ENCODE measurements at regions not wholly inside any gene's neighbourhood (a gene's known extent, or its start where the extent isn't known, plus 50 kb on each side); places are given as distances from the start of the nearest gene placed in this dataset.
"Not testable (repeated sequence)": the region's sequence is repeated elsewhere in the genome, so short reads cannot be mapped to it uniquely, and the experiment has no call there.

DNA sequence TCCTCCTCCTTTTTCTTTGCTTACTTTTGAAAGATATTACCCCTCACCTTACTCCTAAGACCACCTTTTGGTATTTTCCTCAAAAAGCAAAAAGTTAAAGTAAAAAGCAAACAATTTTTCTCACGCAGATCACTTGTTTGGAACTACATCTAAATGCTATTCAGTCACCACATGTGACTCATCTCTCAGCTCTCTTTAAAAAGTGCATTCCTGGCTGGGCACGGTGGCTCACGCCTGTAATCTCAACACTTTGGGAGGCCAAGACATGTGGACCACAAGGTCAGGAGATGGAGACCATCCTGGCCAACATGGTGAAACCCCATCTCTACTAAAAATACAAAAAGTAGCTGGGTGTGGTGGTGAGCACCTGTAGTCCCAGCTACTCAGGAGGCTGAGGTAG lies 218.0 kb downstream of the HS3ST3B1 start:
- not testable (repeated sequence) for DNase-seq

DNA sequence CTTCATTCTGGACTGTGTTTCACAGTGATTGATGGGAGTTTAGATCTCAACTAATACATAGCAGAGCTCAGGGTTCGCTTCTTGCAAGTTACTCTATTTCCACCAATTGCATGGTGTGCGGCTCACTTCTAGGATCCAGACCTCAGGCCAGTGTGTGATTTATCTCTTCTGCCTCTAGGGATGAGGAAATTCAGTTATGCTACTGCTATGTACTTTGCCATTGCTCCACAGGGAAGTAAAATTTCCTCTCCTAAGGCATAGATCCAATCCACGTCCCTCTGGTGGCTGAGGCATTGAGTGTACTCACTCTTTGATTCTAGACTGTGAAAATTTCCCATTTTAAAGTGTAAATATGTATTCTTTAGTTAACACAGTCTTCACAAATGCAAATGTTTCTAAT lies 214.1 kb downstream of the HS3ST3B1 start:
- no peak for DNase-seq

DNA sequence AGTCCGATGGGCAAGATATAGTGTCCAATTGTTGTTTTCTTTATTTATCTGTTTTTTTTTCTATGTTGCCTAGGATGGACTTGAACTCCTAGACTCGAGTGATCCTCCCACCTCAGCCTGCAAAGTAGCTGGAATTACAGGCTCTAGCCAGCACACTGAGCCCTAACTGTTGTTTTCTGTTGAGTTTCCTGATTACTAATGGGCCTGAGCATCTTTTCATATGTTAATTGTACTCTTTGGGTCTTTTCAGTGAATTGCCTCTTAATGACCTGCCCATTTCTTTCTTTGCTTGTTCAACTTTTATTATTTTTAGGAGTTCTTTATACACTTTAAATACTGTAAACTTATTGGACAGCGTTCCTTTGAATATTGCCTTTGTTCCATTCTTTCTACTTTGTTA lies 213.0 kb downstream of the HS3ST3B1 start:
- no peak for DNase-seq

DNA sequence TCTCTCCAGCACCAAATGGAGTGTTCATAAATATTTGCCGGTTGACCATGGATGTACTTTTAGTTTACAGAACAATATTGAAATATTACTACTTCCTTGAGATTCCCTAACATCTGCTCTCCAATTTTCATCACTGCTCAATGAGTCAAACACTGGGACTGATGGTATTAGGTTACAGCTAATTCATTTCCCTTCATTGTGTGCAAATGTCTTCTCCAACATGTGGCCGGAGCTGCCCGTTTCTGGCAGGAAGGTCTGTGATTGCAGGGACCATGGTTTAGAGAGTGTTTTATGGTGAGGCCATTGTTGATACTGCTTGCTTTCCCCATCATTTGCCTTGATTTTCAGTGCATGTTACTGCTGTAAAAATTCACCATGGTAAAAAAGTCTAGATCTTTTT lies 209.3 kb downstream of the HS3ST3B1 start:
- DNase-seq, result no peak

DNA sequence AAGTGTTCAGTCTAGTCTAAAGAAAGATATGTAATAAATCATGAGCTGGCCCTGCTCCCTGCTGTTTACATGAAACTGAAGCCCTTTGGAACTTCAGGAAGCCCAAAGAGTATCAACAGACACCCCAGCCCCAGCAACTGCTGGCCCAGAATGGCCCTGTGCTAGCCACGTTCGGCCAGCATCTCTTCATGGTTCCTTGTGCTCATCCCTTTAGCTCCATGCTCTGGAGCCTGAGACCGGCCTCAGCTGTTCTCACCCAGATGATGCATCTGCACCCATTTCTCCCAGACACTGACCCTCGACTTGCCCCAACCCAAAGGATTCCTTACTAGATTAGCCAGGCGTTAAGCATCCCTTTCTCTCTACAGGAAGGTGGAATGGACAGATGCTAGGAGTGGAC lies 207.3 kb downstream of the HS3ST3B1 start:
- DNase-seq, result no peak

DNA sequence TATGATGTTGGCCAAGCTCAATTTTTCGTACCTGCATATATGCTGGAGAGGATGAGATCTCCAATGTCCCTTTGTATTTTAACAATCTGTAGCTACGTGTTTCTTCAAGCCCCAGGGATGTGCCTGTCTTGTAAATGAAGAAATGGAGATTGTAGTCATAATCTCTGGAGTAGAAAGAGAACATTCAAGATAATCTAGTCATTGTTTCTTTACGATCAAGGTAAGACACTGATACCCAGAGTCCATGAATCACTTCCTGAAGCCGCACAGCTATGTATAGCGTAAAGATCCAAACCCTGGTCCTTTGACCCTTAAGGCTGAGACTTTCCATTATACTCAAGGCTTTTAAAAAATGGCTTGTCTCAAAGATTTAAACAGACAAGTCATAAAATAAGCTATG lies 205.5 kb downstream of the HS3ST3B1 start:
- no peak for DNase-seq

DNA sequence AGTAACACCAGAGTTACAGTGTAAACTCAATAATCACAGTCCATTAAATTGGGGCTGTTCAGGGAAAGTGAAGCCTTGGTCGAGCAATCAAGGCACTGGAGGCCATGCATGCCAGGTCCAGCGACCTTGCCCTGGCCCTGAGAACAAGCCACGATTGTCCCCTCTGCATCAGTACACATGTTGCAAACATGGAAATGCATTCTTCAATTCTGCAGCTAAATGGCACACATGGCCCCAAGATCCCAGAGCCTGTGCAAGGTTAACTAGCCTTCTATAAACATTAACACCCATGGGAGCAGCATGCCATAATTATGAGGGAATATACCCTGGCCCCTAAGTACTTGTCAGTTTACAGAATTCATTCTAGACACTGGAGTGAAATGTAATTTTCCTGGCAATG lies 204.7 kb downstream of the HS3ST3B1 start:
- no peak for DNase-seq

DNA sequence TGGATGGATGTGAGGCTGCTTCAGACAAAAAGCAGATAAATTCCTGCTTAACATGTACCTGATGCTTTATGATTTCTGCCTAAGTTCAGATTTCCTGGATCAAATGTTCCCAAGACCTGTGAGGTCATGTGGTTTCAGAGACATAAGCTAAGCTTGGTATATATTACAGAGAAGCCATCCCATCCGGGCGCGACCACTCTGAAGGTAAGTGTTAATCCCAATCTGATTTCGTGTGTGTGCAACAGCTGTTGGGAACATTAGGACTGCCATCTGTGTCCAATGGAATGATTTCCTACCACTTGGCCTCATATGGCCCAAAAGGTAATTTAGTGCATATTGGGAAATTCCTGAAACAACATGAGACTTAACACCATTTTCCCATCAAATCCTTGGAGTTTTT lies 199.1 kb downstream of the HS3ST3B1 start:
- DNase-seq, result no peak

DNA sequence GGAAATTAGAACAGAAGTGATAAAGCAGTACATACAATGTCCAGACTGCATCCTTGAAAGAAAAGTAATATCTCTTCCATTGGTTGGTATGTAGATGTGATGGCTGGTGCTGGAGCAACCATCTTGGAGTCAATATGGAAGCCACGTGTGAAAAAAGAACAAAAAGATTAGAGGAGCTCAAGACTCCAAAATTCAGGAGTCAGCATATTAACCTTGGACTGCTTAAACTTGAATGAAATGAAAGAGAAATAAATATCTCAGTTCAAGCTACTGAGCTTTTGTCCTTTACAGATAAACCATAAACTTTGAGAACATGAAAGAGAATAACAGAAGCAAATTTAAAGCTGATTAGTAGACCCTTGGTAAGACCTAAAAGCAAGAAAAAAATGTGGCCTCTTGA lies 197.9 kb downstream of the HS3ST3B1 start:
- DNase-seq, result no peak

DNA sequence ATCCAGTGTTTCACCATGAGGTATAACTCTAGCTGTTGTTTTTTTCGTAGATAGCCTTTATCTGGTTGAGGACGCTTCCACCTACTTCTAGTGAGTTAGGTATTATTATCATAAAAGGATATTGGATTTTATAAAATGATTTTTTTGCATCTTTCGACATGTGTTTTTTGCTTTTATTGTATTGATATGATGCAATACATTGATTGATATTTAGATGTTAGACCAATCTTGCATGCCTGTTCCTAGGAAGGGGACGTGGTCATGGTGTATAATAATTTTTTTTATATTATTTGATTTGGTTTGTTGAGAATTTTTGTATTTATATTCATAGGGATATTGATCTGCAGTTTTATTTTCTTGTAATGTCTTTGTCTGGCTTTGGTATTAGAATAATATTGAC lies 193.3 kb downstream of the HS3ST3B1 start:
- DNase-seq, result no peak

DNA sequence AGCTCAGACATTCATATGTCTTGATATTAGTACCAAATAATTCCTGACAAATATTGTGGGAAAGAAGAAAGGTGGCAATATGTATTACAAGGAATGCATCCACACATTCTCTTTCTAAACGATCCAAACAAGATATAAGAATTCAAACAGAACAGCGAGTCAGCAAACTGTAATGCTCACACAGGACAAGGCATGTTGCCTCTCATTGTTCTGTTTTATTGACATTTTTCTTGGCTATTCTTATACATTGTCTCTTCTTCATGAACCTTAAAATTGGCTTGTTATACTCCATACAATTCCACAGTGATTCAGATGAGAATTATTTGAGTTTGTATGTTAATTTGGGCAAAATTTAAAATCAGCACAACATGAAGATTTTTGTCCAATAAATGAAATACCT lies 189.1 kb downstream of the HS3ST3B1 start:
- no peak for DNase-seq

DNA sequence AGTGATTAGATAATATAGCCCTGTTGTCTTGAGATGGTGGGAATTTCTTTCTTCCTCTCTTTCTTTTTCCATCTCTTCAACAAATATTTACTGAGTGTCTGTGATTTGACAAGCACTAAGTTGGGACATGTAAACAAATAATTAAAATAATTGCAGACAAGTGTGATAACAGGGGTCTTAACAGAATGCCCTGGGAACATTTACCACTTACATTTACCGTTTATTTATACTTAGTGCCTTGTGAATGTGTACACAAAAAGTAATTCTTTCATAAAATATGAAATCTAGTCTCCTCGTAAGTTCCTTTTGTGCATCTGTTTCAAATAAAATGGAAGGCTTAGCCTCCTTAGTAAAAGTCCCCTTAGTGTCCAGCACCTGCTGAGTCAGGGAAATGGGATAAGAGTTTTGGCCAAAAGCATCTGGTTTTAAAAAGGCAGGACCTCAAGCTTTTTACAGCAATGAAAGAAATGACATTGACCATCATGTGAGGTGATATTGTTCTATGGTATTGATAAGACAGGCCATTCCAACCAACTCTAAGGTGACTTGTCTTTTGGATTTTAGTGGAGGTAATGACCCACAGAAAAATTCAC lies 188.2 kb downstream of the HS3ST3B1 start:
- DNase-seq, result no peak

DNA sequence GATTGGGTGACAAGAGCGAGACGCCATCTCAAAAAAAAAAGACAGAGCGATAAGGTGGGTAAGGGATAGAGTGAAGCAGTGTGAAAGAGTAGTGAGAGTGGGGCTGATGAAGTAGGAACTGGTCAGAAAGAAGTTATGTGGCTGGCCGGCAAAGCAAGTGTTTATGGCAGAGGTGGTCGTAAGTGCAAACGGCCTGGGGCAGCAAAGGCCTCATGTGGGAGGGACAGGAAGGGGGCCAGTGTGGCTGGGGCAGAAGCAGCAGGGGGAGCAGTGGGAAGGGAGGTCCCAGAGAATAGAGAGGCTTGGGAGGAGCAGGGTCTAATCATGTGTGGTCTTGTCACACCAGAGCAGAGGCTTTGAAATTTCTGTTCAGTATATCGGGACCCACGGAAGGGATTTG lies 186.2 kb downstream of the HS3ST3B1 start:
- DNase-seq, result no peak

DNA sequence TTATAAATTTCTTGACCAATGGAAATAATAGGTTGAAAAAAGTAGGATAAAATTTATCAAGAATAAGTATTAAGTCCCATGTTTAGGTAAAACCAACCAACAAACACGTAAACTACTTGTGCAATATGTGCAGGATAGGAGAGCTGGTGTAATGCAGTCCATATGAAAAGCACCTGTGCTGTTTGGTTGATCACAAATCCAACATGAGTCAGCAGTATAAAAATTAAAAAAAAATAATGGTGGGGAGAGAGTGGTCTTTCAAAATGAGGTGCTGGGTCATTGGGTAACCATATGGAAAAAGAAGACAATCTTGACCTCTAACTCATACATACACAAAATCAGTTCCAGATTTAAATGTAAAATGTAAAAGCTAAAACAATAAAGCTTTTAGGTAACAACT lies 181.8 kb downstream of the HS3ST3B1 start:
- no peak for DNase-seq

DNA sequence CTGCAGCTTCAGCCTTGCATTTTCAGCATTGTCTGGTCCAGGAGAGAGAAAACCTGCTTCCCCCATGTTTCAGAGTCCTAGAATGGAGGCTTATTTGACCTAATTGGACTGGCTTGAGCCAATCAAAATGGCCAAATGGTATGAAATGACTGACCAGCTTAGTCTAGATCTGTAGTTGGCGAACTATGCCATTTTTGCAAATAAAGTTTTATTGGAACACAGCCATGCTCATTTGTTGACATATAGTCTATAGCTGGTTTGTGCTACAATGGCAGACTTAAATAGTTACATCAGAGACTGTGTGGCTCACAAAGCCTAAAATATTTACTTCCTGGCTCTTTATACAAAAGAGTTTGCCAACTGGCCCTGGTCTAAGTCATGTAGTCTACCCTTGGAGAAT lies 180.8 kb downstream of the HS3ST3B1 start:
- no peak for DNase-seq

DNA sequence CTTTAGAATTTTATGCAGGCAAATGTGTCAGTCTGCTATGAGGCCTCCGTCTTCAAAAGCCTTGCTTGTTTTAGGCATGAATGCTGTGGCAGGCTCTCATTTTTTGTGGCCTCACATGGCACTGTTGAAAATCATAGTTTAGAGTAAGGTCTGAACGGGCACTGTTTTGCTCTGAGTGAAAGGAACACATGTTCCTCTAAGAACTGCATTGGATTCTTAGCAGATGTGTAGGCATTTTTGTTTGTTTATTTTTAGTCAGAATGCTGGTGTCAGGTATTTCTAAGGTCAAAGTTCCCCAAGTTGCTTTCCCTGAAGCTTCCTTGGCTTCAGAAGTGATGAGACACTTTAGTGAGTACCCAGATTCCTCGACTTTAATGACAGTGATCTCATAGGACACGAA lies 173.7 kb downstream of the HS3ST3B1 start:
- no peak for DNase-seq

DNA sequence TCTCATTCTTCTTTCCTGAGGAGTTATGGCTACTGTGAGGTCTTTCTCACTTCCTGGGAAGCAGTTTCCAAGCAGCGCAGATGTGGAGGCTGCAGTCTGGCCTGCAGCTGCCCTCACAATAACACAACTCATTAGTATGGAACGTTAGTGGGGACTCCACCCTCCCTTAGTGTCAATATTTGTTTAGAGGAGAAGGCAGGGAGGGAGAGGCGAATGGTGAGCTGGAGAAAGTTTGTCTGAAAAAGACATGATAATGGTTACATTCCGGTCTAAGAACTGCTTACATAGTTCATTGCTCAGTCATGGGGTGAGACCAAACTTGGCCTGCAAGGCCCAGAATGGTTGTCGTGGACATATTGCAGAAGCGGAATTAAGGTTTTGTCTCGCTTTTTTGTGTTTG lies 170.2 kb downstream of the HS3ST3B1 start:
- DNase-seq, result no peak

DNA sequence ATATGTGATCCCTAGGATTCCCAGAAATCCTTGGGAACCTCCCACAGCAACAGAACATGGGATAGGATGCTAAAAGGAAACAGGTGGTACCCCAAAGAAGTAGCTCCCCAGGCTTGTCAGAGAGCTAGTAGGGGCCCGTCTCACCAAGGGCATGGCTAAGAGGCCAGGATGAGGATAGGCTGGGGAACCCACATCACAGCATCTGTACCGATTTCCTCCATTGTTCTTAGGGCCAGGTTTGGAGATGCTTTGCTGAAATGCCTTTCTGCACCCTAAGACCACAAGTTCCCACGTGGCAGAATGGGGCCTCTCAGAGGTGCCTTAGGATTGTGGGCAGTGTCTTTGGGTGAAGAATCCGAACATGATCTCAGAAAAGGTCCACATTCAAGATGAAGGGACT lies 169.5 kb downstream of the HS3ST3B1 start:
- no peak for DNase-seq

DNA sequence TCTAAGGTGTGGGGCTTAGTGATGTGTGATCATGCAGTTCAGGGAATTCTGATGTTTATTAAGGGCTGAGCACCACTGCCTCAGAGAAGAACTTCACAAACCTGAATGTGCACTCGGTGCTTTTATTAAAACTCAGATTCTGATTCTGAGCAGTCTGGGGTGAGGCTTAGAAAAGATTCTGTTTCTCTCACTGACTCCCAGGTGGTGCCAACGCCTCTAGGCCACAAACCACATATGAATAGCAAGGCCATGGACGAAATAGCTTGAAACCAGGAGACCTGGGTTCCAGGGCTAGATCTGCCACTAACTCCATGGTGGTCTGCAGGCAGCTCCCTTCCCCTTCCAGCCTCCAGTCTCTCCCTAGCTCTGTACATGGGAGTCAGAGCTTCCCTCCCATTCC lies 169.1 kb downstream of the HS3ST3B1 start:
- no peak for DNase-seq

DNA sequence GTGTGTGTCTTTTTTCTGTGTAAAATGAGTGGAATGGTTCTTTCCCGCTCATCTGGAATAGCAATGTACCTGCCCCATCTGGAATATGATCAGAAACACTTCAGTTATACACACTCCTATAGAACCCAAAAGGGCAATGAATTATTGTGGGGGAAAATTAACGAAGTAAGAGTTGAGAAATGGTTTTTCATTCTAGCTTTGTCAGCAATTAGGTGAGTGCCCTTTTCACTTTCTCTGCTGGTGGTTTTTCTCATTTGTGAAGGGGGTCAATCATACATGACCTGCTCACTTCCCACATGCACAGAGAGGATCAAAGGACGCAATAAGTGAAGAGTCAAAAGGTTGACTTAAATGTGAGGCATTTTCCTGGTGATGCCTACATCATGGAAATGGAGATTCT lies 168.0 kb downstream of the HS3ST3B1 start:
- DNase-seq, result no peak

DNA sequence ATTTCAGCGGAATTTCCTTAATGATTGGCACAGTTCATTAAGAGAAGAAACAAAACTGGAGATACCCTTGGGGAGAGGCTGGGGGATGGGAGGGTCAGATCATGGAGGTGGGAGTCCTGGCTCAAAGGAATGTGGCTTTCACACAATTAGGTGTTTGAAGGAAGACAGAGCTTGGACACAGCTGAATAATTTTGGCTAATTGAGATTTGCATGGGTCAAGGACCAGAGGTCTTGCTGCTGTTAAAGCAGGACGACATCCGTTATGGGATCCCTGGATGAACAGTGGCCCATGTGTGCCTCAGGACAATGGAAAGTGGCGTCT lies 160.3 kb downstream of the HS3ST3B1 start:
- no peak for DNase-seq

DNA sequence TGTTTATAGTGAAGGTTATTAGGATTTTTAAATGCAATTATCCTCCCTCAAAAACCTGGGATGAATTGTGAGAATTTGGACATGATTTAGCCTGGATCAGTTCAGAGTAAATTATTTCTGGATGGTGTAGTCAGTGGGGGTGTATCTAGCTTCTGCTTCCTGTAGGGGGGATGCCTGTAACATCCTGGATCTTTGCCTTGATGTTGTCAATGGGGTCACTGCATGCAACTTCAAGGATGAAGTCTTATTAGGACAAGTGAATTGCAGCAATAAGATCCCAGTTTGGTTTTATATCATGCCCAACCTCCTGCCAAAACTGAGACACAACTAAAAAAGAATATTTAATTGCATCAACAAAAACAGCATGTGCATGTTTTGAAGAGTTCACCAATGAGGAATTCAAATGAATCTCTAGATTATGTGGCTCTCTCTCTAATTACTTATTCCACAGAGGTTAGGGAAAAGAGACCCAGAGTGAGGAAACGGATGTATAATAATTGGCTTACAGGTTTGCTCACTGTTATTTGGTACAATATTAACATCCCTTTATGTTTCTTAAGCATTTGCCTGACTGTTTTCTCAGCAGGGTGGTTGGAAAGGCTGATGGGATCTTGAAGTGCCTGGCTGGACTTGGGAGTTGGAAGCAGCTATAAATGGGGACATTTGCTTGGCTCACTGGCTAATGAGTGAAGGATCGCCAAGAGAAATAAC lies 159.8 kb downstream of the HS3ST3B1 start:
- no peak for DNase-seq

DNA sequence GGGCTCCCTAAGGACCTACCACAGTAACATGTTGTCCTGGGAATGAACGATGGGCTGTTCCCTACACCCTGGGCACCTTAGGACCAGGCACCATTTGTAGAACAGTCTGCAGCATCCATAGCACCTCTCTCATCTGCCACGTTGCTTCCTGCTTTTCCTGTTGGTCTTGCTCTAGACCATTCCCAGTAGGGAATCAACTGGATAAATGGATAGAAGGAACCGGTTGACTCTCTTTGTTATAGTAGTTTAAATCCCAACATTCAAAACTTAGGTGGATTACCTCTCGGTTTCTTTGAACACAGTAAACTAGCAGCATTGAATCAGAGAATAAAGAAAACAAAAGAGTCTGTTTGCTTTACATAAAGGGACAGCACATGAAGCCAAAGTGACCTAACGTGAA lies 159.1 kb downstream of the HS3ST3B1 start:
- no peak for DNase-seq

DNA sequence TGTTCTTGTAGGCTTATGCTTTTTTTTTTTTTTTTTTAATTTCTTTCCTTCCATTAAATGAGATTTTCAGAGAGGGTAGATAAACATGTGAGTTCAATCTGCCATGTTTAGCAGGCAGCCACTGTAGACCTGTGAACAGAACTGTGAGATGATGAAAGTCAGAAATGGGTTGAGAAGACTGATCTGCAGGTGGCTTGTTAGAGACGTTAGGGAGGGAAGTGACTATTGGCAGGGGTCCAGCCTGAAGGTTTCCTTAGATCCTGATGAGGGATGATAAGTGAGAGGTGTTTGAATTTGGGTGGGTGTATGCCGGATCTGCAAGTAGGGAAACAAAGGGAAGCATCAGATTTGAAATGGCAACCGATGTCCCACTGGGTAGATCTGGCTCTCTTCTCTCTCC lies 157.8 kb downstream of the HS3ST3B1 start:
- DNase-seq, result no peak

DNA sequence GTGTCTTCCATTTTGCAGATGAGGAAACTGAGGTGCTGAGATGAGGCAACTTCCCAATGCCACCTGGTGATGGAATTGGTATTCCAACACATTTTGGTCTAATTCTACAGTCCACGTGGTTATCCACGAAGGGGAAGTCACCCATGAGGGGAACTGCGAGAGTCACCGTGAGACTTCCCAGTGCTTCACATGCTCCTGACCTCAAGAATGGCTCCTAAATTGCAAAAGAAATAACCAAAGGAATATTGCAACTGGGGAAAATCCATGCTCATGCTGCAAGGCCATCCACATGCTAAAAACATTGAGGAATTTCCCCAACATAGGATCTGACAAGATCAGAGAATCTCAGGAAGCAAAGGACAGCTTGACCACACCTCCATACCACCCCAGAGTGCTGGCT lies 153.9 kb downstream of the HS3ST3B1 start:
- no peak for DNase-seq

DNA sequence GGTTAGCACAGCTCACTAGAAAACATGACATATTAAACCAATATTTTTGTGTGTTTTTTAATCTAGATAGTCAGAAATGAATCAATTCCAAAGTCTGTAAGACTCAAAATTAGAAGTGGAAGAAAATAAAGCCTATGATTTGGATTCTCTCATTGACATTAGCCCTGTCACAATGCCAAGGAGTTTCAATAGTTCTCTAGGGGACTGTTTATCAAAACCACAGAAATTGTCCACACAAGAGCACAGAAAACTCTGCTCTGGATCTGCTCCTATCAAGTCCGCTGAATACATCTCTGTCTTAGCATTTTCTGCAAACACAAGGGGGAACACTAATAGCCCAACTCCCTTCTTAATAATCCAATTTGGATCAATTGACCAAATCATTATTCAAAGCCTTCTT lies 152.0 kb downstream of the HS3ST3B1 start:
- no peak for DNase-seq

Data from DMS53 (cell line).